K562 (cell line): ENCODE measurements at regions not wholly inside any gene's neighbourhood (a gene's known extent, or its start where the extent isn't known, plus 50 kb on each side); places are given as distances from the start of the nearest gene placed in this dataset.
"Not testable (repeated sequence)": the region's sequence is repeated elsewhere in the genome, so short reads cannot be mapped to it uniquely, and the experiment has no call there.

Source experiments
- ATAC-seq: fragments of 200-7000 bp; cut with Tn5 transposase; 3 replicates; pipeline ENCODE4 v1.9.1; 2020; ENCODE audit warnings: moderate library complexity
- BruUV-seq: library from RNA; stranded (reverse); fragments of 400-500 nt; replicated peaks from 2 replicates; lab custom pipeline; 2021; lab: Mats Ljungman, UMichigan
- CTCF ChIA-PET: fragments of 300-600 bp; formaldehyde crosslinking; extraction: SDS; loops from one replicate; lab custom pipeline; 2021; ENCODE audit warnings: low intra/inter-chr PET ratio; lab: Yijun Ruan, JAX
- POLR2A ChIA-PET: fragments of 300-600, 350-650 bp; sonication (Branson Sonifier 250); formaldehyde crosslinking; extraction: SDS; loops from one replicate; lab custom pipeline; 2021; ENCODE audit warnings: antibody characterized with exemption, inconsistent platforms; lab: Yijun Ruan, JAX
- DNase-seq, 4 experiments: peaks; one replicate each; pipeline versions ENCODE4 v3.0.0 to v3.0.0-alpha.2; 2011 to 2018; ENCODE audit warnings: low spot score in 3 of 4, mixed read lengths in 3 of 4; ENCODE audit errors: extremely low read depth in 1 of 4
- FAIRE-seq: peaks from 2 replicates; lab custom pipeline; 2011; peaks lifted over from hg19 to GRCh38; lab: Jason Lieb, UNC
- H2AFZ ChIP-seq: 2 replicates; pipeline ENCODE4 v1.6.0; 2011; ENCODE audit warnings: low read depth, low read length, control low read depth, inconsistent platforms
- H3K27ac ChIP-seq: fragments of 200-600 bp; 3 replicates; pipeline ENCODE4 v1.8.0; 2011; ENCODE audit warnings: low read depth, mild to moderate bottlenecking, control low read depth, inconsistent platforms, low read length, moderate library complexity, mixed read lengths; ENCODE audit errors: extremely low read depth
- H3K27me3 ChIP-seq, 2 experiments: fragments of 300-600 bp in 1 of 2; 2 replicates in 1 of 2; 3 replicates in 1 of 2; pipeline versions ENCODE4 v1.6.0 to v1.8.0; 2011; ENCODE audit warnings: inconsistent platforms in 2 of 2, low read length in 2 of 2, mild to moderate bottlenecking in 1 of 2, mixed read lengths in 1 of 2, moderate library complexity in 1 of 2; ENCODE audit not compliant: control insufficient read depth in 2 of 2, insufficient read depth in 2 of 2
- H3K36me3 ChIP-seq: fragments of 300-600 bp; 3 replicates; pipeline ENCODE4 v1.8.0; 2011; ENCODE audit warnings: mild to moderate bottlenecking, low read length, inconsistent platforms; ENCODE audit not compliant: control insufficient read depth, insufficient read depth
- H3K4me1 ChIP-seq, 2 experiments: fragments of 200-600 bp in 1 of 2; replicated peaks in 1 of 2; 2 replicates in 1 of 2; 3 replicates in 1 of 2; pipeline versions ENCODE4 v1.5.1 to v1.8.0; 2011; ENCODE audit warnings: inconsistent platforms in 2 of 2, low read length in 2 of 2, mild to moderate bottlenecking in 1 of 2, mixed read lengths in 1 of 2, moderate library complexity in 1 of 2; ENCODE audit not compliant: control insufficient read depth in 2 of 2, insufficient read depth in 2 of 2
- H3K4me2 ChIP-seq: 2 replicates; pipeline ENCODE4 v1.6.1; 2011; ENCODE audit warnings: low read length, control low read depth, inconsistent platforms, mixed read lengths; ENCODE audit not compliant: insufficient read depth
- H3K4me3 ChIP-seq: fragments of 200-600 bp; sonication (generic), shearing (Covaris generic); 2 replicates; pipeline ENCODE4 v1.5.1; 2016; ENCODE audit warnings: control low read depth, inconsistent platforms
- H3K79me2 ChIP-seq: fragments of 200-600 bp; 3 replicates; pipeline ENCODE4 v1.8.0; 2011; ENCODE audit warnings: low read length, inconsistent platforms; ENCODE audit not compliant: control insufficient read depth, insufficient read depth
- H3K9ac ChIP-seq, 2 experiments: 2 replicates each; pipeline versions ENCODE4 v1.6.0 to v1.6.1; 2011; ENCODE audit warnings: low read depth in 2 of 2, low read length in 2 of 2, control low read depth in 1 of 2, inconsistent platforms in 1 of 2, mild to moderate bottlenecking in 1 of 2, mixed read lengths in 1 of 2; ENCODE audit not compliant: insufficient read depth in 1 of 2
- H3K9me1 ChIP-seq: one replicate; pipeline ENCODE4 v1.6.0; 2011; ENCODE audit warnings: inconsistent platforms, mild to moderate bottlenecking, low read length, moderate library complexity; ENCODE audit not compliant: control insufficient read depth, insufficient read depth
- H3K9me3 ChIP-seq: replicated peaks from 2 replicates; pipeline ENCODE4 v1.5.1; 2011; ENCODE audit warnings: low read depth, low read length, inconsistent platforms; ENCODE audit not compliant: control insufficient read depth, insufficient read depth
- H4K20me1 ChIP-seq: replicated peaks from 2 replicates; pipeline ENCODE4 v1.6.1; 2011; ENCODE audit warnings: low read length, inconsistent platforms, mixed read lengths; ENCODE audit not compliant: control insufficient read depth, insufficient read depth
- ILF3 ChIP-seq: fragments of 450-650 bp; IDR thresholded peaks from 2 replicates; pipeline ENCODE4 v1.6.1; 2018; ENCODE audit warnings: antibody characterized with exemption, mild to moderate bottlenecking, moderate library complexity, borderline replicate concordance
- NBN ChIP-seq: fragments of 450-650 bp; IDR thresholded peaks from 2 replicates; pipeline ENCODE4 v1.6.1; 2016; ENCODE audit warnings: low read depth, mild to moderate bottlenecking
- NR2C1 ChIP-seq, 2 experiments: fragments of 450-650 bp; IDR thresholded peaks; 2 replicates each; pipeline ENCODE4 v1.6.1; 2017; ENCODE audit warnings: mild to moderate bottlenecking in 2 of 2, antibody characterized with exemption in 1 of 2, inconsistent platforms in 1 of 2, missing compliant biosample characterization in 1 of 2, missing genetic modification characterization in 1 of 2
- RAD51 ChIP-seq: fragments of 450-650 bp; IDR thresholded peaks from 2 replicates; pipeline ENCODE4 v1.7.1; 2016; ENCODE audit warnings: low read depth, mild to moderate bottlenecking, borderline replicate concordance
- SMAD3 ChIP-seq: fragments of 450-650 bp; formaldehyde crosslinking; conservative IDR thresholded peaks from 2 replicates; pipeline ENCODE4 v1.4.0; 2020; ENCODE audit warnings: mild to moderate bottlenecking
- SMARCE1 ChIP-seq: fragments of 450-650 bp; IDR thresholded peaks from 2 replicates; pipeline ENCODE4 v1.7.1; 2016; ENCODE audit warnings: mild to moderate bottlenecking
- TCF7 ChIP-seq: sonication (generic); IDR thresholded peaks from 2 replicates; pipeline ENCODE4 v1.6.1; 2016; ENCODE audit warnings: antibody characterized with exemption, borderline replicate concordance
- ZNF384 ChIP-seq: IDR thresholded peaks from 2 replicates; pipeline ENCODE4 v1.6.1; 2012; ENCODE audit warnings: low read depth, low read length, improper control_type of control experiment
- ZNF740 ChIP-seq, 3 experiments: fragments of 200-800 bp in 1 of 3; sonication (Bioruptor generic) in 1 of 3; sonication (generic) in 1 of 3; formaldehyde crosslinking in 1 of 3; IDR thresholded peaks; 2 replicates each; pipeline versions ENCODE4 v1.6.1 to v1.8.0; 2016 to 2022; ENCODE audit warnings: mild to moderate bottlenecking in 2 of 3, missing compliant biosample characterization in 2 of 3, missing genetic modification characterization in 2 of 3, missing genetic modification reagents in 1 of 3
- WGBS: fragments of 100-300 bp; shearing (Covaris generic); methylation state at CpG from one replicate; pipeline ENCODE4 v1.1.6; 2016; ENCODE audit warnings: low coverage, mixed read lengths; ENCODE audit not compliant: insufficient coverage; ENCODE audit errors: missing lambda C conversion rate; 5-methylcytosine and 5-hydroxymethylcytosine counted together
- in situ Hi-C: fragments of 300-500 bp; cut with MboI; formaldehyde crosslinking; loops from 4 replicates; pipeline ENCODE4 v1.15.0; 2018; ENCODE audit warnings: inconsistent platforms, mixed read lengths
- intact Hi-C: fragments of 100-400 bp; cut with micrococcal nuclease; formaldehyde crosslinking; loops from 2 replicates; pipeline ENCODE4 v1.14.2; 2022
- TF ChIP-seq, protein P1 (sequence below), 3 experiments: IDR thresholded peaks in 2 of 3; conservative IDR thresholded peaks in 1 of 3; 2 replicates each; pipeline ENCODE4 v1.5.1; 2011 to 2012; ENCODE audit warnings: low read length in 3 of 3, mild to moderate bottlenecking in 3 of 3, control low read depth in 2 of 3, improper control_type of control experiment in 1 of 3, inconsistent platforms in 1 of 3, low read depth in 1 of 3, mixed read lengths in 1 of 3, moderate library complexity in 1 of 3; ENCODE audit not compliant: insufficient read depth in 2 of 3
- TF ChIP-seq, protein P2 (sequence below): fragments of 200-800 bp; sonication (Bioruptor generic); IDR thresholded peaks from 2 replicates; pipeline ENCODE4 v1.6.1; 2017; ENCODE audit warnings: missing genetic modification characterization, missing compliant biosample characterization

- in situ Hi-C loops (no loop called here), intact Hi-C loops (no loop called here)
- Histone ChIP-seq H4K20me1 (no peaks in the 10 kb centered on the region), H3K4me1 (no peaks in the 10 kb centered on the region), H3K9me1 (no peaks in the 10 kb centered on the region), H3K4me2 (no peak overlapping the region), H3K79me2 (no peaks in the 10 kb centered on the region), H3K27me3 (no peaks in the 10 kb centered on the region), H2AFZ (no peak overlapping the region), H3K36me3 (no peaks in the 10 kb centered on the region), H3K9me3 (no peaks in the 10 kb centered on the region), H3K9ac (no peak overlapping the region), H3K27ac (no peak overlapping the region), H3K4me3 (no peak overlapping the region)
- FAIRE-seq (no peak), ATAC-seq (no peak), DNase-seq (no peak)
- CTCF ChIA-PET = no interaction called here
- POLR2A ChIA-PET = interaction anchor here (0.5 kb wide), 1 partner anchor 942 kb away, joined by 3 read pairs; no protein-coding TSS in a partner anchor
- WGBS = 0% methylated on average over 1 of the region's 1 CpG
- TF ChIP-seq NR2C1 (IDR thresholded peaks at IDR 0.05) (no peak), NR2C1 (tag; IDR thresholded peaks at IDR 0.05) (no peak), NBN (no peak), ILF3 (no peak), ZNF740 (CRISPR knock-in tag; IDR thresholded peaks at IDR 0.05) (no peak), ZNF740 (tag; IDR thresholded peaks at IDR 0.05) (no peak), RAD51 (no peak), SMAD3 (no peak), ZNF384 (no peak), SMARCE1 (no peak), TCF7 (no peak)
- TF ChIP-seq, protein P1, sequence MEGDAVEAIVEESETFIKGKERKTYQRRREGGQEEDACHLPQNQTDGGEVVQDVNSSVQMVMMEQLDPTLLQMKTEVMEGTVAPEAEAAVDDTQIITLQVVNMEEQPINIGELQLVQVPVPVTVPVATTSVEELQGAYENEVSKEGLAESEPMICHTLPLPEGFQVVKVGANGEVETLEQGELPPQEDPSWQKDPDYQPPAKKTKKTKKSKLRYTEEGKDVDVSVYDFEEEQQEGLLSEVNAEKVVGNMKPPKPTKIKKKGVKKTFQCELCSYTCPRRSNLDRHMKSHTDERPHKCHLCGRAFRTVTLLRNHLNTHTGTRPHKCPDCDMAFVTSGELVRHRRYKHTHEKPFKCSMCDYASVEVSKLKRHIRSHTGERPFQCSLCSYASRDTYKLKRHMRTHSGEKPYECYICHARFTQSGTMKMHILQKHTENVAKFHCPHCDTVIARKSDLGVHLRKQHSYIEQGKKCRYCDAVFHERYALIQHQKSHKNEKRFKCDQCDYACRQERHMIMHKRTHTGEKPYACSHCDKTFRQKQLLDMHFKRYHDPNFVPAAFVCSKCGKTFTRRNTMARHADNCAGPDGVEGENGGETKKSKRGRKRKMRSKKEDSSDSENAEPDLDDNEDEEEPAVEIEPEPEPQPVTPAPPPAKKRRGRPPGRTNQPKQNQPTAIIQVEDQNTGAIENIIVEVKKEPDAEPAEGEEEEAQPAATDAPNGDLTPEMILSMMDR (IDR thresholded peaks at IDR 0.05 in 2 of 3, conservative IDR thresholded peaks at IDR 0.05 in 1 of 3; ENCODE audit: insufficient read depth in 2 of 3, low read depth in 1 of 3, low read length in 3 of 3) = no peak
- TF ChIP-seq, protein P2, sequence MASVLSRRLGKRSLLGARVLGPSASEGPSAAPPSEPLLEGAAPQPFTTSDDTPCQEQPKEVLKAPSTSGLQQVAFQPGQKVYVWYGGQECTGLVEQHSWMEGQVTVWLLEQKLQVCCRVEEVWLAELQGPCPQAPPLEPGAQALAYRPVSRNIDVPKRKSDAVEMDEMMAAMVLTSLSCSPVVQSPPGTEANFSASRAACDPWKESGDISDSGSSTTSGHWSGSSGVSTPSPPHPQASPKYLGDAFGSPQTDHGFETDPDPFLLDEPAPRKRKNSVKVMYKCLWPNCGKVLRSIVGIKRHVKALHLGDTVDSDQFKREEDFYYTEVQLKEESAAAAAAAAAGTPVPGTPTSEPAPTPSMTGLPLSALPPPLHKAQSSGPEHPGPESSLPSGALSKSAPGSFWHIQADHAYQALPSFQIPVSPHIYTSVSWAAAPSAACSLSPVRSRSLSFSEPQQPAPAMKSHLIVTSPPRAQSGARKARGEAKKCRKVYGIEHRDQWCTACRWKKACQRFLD (CRISPR knock-in tag) = no peak
- BruUV-seq = no TSS peak
These were observed 1151.8 kb downstream of the UQCRFS1 start for GRCh38 chr19:28061111-28061510.

DNA sequence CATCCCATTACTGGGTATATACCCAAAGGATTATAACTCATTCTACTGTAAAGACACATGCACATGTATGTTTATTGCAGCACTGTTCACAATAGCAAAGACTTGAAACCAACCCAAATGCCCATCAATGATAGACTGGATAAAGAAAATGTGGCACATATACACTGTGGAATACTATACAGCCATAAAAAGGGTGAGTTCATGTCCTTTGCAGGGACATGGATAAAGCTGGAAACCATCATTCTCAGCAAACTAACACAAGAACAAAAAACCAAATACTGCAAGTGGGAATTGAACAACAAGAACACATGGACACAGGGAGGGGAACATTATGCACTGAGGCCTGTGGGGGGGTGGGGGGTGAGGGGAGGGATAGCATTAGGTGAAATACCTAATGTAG is 1155.9 kb downstream of the UQCRFS1 start:
- in situ Hi-C loops, H3K9ac ChIP-seq, POLR2A ChIA-PET, H3K36me3 ChIP-seq, H3K4me1 ChIP-seq, FAIRE-seq, CTCF ChIA-PET, BruUV-seq, H3K4me3 ChIP-seq, intact Hi-C loops, H3K9me3 ChIP-seq, H3K79me2 ChIP-seq, DNase-seq, H3K27ac ChIP-seq, H4K20me1 ChIP-seq, ATAC-seq, H2AFZ ChIP-seq, H3K9me1 ChIP-seq, H3K27me3 ChIP-seq, H3K4me2 ChIP-seq: not testable (repeated sequence)
